ENCODE measurements at regions not wholly inside any gene's neighbourhood (a gene's known extent, or its start where the extent isn't known, plus 50 kb on each side); places are given as distances from the start of the nearest gene placed in this dataset.

GRCh38 chr12:92349635-92350034 is 204.0 kb upstream of the BTG1 start:
- no peak for DNase-seq (ENCODE audit: low read depth)

DNA sequence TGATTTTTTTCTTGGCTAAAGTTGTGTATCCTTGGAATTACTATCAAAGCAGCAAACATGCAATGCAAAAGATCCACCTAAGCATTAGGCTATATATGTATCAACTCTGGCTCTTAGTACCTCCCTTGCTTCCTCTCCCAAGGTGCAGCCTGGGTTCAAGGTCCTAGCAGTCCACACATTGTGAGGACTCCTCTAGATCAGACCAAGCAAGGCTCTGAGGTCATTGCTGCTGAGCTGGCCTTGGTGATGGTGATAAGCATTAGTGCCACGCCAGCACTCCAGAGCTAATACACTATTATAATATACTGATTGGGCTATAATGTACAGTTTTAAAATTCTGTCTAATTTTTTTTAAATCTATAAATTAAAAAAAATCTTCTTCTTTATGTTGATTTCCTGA is 196.9 kb upstream of the BTG1 start:
- no peak for DNase-seq (ENCODE audit: low read depth)

GRCh38 chr12:92341065-92341668 is 195.5 kb upstream of the BTG1 start:
- DNase-seq (ENCODE audit: low read depth) = no peak

GRCh38 chr12:92340441-92341064 is 194.9 kb upstream of the BTG1 start:
- DNase-seq (ENCODE audit: low read depth) = no peak

GRCh38 chr12:92340003-92340402 is 194.4 kb upstream of the BTG1 start:
- no peak for DNase-seq (ENCODE audit: low read depth)

DNA sequence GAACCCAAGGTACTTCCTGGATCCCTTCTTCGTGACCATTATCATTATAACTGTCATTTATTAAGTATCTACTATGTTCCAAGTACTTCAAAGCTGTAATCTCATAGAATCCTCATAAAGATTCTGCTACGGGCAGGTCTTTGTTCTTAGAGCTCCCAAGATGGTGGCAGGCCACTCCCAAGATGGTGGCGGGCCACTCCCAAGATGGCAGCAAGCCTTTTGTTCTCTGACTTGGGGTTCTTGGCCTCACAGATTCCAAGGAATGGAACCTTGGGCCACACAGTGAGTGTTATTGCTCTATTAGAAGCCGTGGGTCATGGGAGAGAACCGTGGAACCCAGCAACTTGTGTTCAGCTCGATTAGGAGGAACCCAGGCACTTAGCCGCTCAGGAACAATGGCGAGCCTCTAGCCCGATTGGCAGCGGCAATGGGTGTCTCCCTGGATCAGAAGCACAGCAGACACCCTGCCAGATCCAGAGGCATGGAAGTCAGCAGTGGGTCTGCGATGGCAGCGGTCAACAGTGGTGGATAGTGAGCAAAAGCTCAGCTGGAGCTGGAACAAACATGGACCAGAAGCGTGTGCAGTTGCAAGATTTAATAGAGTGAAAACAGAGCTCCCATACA is 193.7 kb upstream of the BTG1 start:
- no peak for DNase-seq (ENCODE audit: low read depth)

GRCh38 chr12:92338671-92339070 is 193.0 kb upstream of the BTG1 start:
- DNase-seq (ENCODE audit: low read depth) = no peak

- no peak for DNase-seq (ENCODE audit: low read depth)
Measured at GRCh38 chr12:92338102-92338501, 192.5 kb upstream of the BTG1 start.

- no peak for DNase-seq (ENCODE audit: low read depth)
Measured at GRCh38 chr12:92337128-92337527, 191.5 kb upstream of the BTG1 start.

DNA sequence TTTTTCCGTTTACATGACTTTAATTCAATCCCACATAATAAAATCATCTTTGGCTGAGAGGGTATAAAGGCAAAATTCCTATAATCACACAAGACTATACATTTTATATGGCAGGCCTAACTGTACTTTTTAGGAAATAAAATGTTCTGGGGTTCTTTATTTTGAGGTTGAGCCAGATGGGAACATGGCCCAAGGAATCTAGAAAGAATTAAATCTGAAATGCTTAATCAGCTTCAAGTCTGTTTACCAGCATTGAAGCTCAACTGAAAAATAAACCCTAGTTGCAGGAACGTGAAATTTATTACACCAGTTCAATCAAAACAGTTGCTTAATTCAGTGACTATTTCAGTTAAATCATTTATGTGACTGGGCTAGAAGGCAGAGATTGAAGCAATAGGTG is 191.0 kb upstream of the BTG1 start:
- no peak for DNase-seq (ENCODE audit: low read depth)

- no peak for DNase-seq (ENCODE audit: low read depth)
Measured at GRCh38 chr12:92335831-92336230, 190.2 kb upstream of the BTG1 start.

- no peak for DNase-seq (ENCODE audit: low read depth)
Measured at GRCh38 chr12:92334552-92334951, 188.9 kb upstream of the BTG1 start.

DNA sequence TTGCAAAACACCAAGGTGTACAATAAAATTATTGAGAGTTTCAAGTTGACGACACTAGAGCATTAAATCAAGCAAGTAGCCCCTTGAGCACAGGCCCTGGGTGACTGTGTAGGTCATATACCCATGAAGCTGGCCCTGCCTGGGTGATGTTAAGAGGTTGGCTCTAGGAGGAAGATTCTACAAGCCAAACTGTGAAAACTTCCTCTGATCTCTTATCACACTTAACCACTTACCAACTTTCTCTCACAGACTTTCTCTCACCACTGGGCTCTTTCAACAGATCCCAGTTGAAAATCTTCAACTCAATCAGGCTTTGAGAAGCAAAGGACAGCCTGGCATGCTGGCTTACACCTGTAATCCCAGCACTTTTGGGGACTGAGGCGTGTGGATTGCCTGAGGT is 186.9 kb upstream of the BTG1 start:
- DNase-seq (ENCODE audit: low read depth) = no peak

- no peak for DNase-seq (ENCODE audit: low read depth)
Measured at GRCh38 chr12:92331383-92331782, 185.7 kb upstream of the BTG1 start.

- no peak for DNase-seq (ENCODE audit: low read depth)
Measured at GRCh38 chr12:92330654-92331053, 185.0 kb upstream of the BTG1 start.

DNA sequence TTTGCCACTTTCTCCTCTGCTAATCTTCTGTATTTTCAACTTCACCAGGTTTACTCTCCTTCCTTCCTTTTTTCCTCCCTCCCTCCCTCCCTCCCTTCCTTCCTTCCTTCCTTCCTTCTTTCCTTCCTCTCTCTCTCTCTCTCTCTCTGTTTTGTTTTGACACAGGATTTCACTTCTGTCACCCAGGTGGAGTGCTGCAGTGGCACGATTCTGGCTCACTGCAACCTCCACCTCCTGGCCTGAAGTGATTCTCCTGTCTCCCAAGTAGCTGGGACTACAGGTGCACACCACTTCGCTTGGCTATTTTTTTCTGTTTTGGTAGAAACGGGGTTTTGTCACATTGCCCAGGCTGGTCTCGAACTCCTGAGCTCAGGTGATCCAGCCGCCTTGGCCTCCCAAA is 181.2 kb upstream of the BTG1 start:
- no peak for DNase-seq (ENCODE audit: low read depth)

GRCh38 chr12:92324849-92325500 is 179.3 kb upstream of the BTG1 start:
- no peak for DNase-seq (ENCODE audit: low read depth)

DNA sequence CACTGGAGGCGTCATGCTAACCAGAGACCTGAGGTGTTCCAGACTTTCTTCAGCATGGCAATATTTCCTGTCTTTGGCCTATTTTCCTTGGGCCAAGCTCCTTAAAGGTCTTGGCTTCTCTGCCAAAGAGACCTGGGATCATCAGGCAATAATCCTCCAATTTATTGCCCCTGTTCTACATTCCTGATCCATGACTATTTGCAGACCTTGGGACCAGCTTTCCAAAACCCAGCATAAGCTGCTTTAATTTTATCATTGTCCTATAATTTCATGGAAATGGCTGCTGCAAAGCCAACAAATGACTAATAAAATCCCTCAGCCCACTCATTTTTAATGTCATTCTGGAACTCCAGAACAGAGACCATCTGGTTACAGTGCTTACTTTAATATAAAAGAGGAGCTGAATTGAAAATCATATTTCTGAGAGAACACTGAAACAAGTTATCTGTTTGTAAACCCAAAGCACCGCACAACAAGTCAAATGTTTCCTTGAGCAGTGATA is 166.9 kb upstream of the BTG1 start:
- no peak for DNase-seq (ENCODE audit: low read depth)

- DNase-seq (ENCODE audit: low read depth) = no peak
Measured at GRCh38 chr12:92304371-92305055, 158.9 kb upstream of the BTG1 start.

DNA sequence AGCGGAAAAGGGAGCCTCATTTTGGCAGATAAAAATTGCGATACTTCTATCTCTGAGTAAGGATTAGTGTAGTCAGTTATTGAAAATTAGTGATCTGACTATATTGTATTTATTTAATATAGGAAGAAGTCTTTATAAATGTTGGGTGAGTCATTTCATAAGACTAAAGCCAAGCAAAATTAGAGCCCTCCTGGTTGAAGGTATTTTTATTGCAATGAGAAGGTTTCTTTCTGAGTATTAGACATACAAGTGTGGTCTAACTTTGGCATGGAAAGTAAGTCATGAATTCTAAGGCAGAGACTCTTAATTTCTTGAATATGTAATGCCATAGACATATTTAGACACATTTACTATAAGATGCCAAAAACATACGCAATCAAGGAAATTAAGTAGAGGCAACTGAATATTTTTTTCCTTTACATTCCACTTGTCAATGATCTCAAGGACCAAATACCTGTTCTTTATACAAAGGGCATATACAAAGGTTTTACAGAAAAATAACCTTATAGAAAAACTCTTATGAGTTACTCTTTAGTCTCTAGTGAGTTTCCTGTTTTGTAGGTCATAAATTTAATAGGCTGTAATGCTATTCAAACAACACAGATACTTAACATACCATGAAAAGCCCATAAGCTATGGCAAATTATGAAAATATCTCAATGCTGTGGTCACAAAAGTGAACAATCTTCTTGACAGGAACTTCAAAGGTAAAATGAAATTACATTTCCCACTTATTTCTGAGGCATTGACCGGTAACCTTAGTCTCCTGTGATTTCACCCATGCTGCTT is 156.6 kb upstream of the BTG1 start:
- no peak for DNase-seq (ENCODE audit: low read depth)

DNA sequence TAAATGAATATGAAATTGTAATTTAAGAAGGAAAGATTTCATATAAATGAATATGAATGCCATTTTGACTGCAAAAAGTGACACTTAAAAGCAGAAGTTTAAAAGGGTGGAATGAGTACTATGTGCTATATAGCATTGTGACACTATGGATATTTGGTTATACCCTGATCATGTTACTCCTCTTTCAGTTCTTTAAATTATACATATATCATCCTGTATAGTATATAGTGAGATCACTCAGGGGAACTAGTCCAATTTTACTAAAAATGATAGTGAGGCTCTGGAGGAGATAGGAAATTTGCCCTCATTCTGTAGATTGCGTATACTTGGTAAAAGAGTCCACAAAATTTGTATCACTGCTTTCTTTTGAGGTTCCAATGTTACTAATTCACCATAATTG is 155.7 kb upstream of the BTG1 start:
- no peak for DNase-seq (ENCODE audit: low read depth)

DNA sequence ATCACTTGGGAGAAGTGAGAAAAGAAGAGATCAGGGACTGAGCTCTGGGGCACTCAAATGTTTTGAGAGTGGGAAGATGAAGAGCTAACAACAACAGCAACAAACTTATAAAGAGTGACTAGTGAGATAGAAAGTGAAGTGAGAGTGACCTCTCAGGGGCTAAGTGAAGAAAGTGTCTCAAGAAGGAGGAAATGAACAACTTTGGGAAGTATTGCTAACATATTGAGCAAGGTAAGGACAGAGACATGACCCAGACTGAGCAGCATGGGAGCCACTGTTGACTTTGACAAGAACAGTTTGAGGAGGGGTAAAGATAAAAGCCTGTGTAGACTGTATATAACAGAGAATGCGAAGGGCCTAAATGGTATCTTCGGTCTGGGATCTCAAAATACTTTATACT is 155.1 kb upstream of the BTG1 start:
- no peak for DNase-seq (ENCODE audit: low read depth)
